ENCODE measurements at regions not wholly inside any gene's neighbourhood (a gene's known extent, or its start where the extent isn't known, plus 50 kb on each side); places are given as distances from the start of the nearest gene placed in this dataset.

- TF ChIP-seq CTCF (conservative IDR thresholded peaks at IDR 0.05; ENCODE audit: low read depth, low read length) = no peak
- no peaks in the 10 kb centered on the region for H3K27me3 ChIP-seq (ENCODE audit: insufficient read depth, low read depth)
- no peak overlapping the region for H3K4me3 ChIP-seq (IDR thresholded peaks at IDR 0.05; ENCODE audit: insufficient read depth, low read depth, low read length)
- H3K79me2 ChIP-seq (ENCODE audit: insufficient read depth, low read depth) = no peaks in the 10 kb centered on the region
- H3K36me3 ChIP-seq (ENCODE audit: insufficient read depth) = no peaks in the 10 kb centered on the region
- H3K27ac ChIP-seq = no peak overlapping the region
- no peak overlapping the region for H3K9ac ChIP-seq
- no peak overlapping the region for H2AFZ ChIP-seq (ENCODE audit: low read depth)
- H3K4me1 ChIP-seq (ENCODE audit: low read depth, poor library complexity, severe bottlenecking) = no peaks in the 10 kb centered on the region
- H4K20me1 ChIP-seq (ENCODE audit: insufficient read depth) = no peaks in the 10 kb centered on the region
- no peak overlapping the region for H3K4me2 ChIP-seq
These were observed 79.0 kb upstream of the SNX19 start for GRCh38 chr11:130995266-130995665.

- no peaks in the 10 kb centered on the region for H3K27me3 ChIP-seq (ENCODE audit: insufficient read depth, low read depth)
- no peaks in the 10 kb centered on the region for H4K20me1 ChIP-seq (ENCODE audit: insufficient read depth)
- no peak overlapping the region for H2AFZ ChIP-seq (ENCODE audit: low read depth)
- H3K4me1 ChIP-seq (ENCODE audit: low read depth, poor library complexity, severe bottlenecking) = no peaks in the 10 kb centered on the region
- no peak for TF ChIP-seq CTCF (conservative IDR thresholded peaks at IDR 0.05; ENCODE audit: low read depth, low read length)
- H3K27ac ChIP-seq = no peak overlapping the region
- H3K4me3 ChIP-seq (IDR thresholded peaks at IDR 0.05; ENCODE audit: insufficient read depth, low read depth, low read length) = no peak overlapping the region
- no peaks in the 10 kb centered on the region for H3K79me2 ChIP-seq (ENCODE audit: insufficient read depth, low read depth)
- no peak overlapping the region for H3K9ac ChIP-seq
- H3K36me3 ChIP-seq (ENCODE audit: insufficient read depth) = no peaks in the 10 kb centered on the region
- H3K4me2 ChIP-seq = no peak overlapping the region
These were observed 81.0 kb upstream of the SNX19 start for GRCh38 chr11:130997278-130997677.

- TF ChIP-seq CTCF (conservative IDR thresholded peaks at IDR 0.05; ENCODE audit: low read depth, low read length) = no peak
- H3K36me3 ChIP-seq (ENCODE audit: insufficient read depth) = no peaks in the 10 kb centered on the region
- no peak overlapping the region for H3K27ac ChIP-seq
- H2AFZ ChIP-seq (ENCODE audit: low read depth) = no peak overlapping the region
- H3K9ac ChIP-seq = no peak overlapping the region
- no peaks in the 10 kb centered on the region for H3K4me1 ChIP-seq (ENCODE audit: low read depth, poor library complexity, severe bottlenecking)
- H3K4me2 ChIP-seq = no peak overlapping the region
- no peaks in the 10 kb centered on the region for H4K20me1 ChIP-seq (ENCODE audit: insufficient read depth)
- no peaks in the 10 kb centered on the region for H3K27me3 ChIP-seq (ENCODE audit: insufficient read depth, low read depth)
- no peak overlapping the region for H3K4me3 ChIP-seq (IDR thresholded peaks at IDR 0.05; ENCODE audit: insufficient read depth, low read depth, low read length)
- H3K79me2 ChIP-seq (ENCODE audit: insufficient read depth, low read depth) = no peaks in the 10 kb centered on the region
These were observed 82.8 kb upstream of the SNX19 start for GRCh38 chr11:130999086-130999485.

GRCh38 chr11:130999992-131000770, 83.9 kb upstream of the SNX19 start:
- H3K36me3 ChIP-seq (ENCODE audit: insufficient read depth) = no peaks in the 10 kb centered on the region
- H3K79me2 ChIP-seq (ENCODE audit: insufficient read depth, low read depth) = no peaks in the 10 kb centered on the region
- no peaks in the 10 kb centered on the region for H4K20me1 ChIP-seq (ENCODE audit: insufficient read depth)
- H3K4me1 ChIP-seq (ENCODE audit: low read depth, poor library complexity, severe bottlenecking) = no peaks in the 10 kb centered on the region
- no peak overlapping the region for H3K27ac ChIP-seq
- no peak overlapping the region for H3K9ac ChIP-seq
- no peak overlapping the region for H3K4me2 ChIP-seq
- no peak overlapping the region for H3K4me3 ChIP-seq (IDR thresholded peaks at IDR 0.05; ENCODE audit: insufficient read depth, low read depth, low read length)
- no peak overlapping the region for H2AFZ ChIP-seq (ENCODE audit: low read depth)
- TF ChIP-seq CTCF (conservative IDR thresholded peaks at IDR 0.05; ENCODE audit: low read depth, low read length) = no peak
- no peaks in the 10 kb centered on the region for H3K27me3 ChIP-seq (ENCODE audit: insufficient read depth, low read depth)
